ENCODE measurements at regions not wholly inside any gene's neighbourhood (a gene's known extent, or its start where the extent isn't known, plus 50 kb on each side); places are given as distances from the start of the nearest gene placed in this dataset.

DNA sequence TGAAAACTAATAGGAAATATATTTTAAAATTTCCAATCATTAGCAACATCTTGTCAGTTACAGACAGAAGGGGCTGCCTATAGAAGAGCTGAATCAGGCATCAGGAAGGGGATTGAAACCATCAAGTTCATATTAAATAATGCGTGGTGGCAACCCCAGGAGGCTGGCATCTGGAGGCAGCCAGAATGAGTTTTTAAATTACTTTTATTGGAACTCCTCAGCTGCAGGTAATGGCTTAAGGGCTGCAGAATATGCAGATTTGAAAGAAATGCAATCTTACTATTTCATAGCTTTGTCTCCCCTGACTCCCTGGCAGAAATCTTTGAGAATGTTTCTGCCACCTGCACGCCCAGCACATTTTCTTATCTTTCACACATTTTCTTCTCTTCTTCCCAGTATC lies 711.6 kb downstream of the PCDH19 start:
- Histone ChIP-seq H3K9me3 (no peaks in the 10 kb centered on the region), H3K4me3 (no peak overlapping the region), H3K4me1 (replicated peaks) (no peaks in the 10 kb centered on the region), H3K36me3 (no peaks in the 10 kb centered on the region), H3K27ac (no peak overlapping the region), H3K27me3 (replicated peaks; ENCODE audit: insufficient read depth) (no peaks in the 10 kb centered on the region)
- intact Hi-C loops (cut with DNase I): no loop called here
- 76% methylated on average over 2 of the region's 2 CpGs for WGBS
- TF ChIP-seq, protein P1, sequence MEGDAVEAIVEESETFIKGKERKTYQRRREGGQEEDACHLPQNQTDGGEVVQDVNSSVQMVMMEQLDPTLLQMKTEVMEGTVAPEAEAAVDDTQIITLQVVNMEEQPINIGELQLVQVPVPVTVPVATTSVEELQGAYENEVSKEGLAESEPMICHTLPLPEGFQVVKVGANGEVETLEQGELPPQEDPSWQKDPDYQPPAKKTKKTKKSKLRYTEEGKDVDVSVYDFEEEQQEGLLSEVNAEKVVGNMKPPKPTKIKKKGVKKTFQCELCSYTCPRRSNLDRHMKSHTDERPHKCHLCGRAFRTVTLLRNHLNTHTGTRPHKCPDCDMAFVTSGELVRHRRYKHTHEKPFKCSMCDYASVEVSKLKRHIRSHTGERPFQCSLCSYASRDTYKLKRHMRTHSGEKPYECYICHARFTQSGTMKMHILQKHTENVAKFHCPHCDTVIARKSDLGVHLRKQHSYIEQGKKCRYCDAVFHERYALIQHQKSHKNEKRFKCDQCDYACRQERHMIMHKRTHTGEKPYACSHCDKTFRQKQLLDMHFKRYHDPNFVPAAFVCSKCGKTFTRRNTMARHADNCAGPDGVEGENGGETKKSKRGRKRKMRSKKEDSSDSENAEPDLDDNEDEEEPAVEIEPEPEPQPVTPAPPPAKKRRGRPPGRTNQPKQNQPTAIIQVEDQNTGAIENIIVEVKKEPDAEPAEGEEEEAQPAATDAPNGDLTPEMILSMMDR (IDR thresholded peaks at IDR 0.05): no peak
- TF ChIP-seq POLR2A (IDR thresholded peaks at IDR 0.05): no peak
- TF ChIP-seq POLR2AphosphoS5 (IDR thresholded peaks at IDR 0.05): no peak
- no peak for DNase-seq (ENCODE audit: low spot score)

DNA sequence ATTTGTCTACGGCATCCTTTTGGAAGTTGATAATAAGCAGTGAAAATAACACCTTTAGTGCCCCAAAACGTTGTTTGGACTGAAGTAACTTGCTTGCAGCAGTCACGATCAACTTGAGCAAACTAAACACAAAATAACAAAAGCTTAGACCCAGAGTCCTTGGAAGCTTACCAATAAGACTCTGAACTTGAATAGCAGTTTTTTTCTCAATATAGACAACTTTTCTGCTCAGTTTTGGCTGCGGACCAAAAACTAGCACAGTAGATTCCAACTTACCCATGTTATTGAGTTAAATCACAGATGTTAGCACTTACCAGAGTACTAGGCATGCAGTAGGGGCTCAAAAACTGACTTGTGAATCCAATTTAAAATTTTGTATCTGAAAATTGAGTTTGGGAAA lies 746.9 kb downstream of the PCDH19 start:
- DNase-seq (ENCODE audit: low spot score): no peak
- TF ChIP-seq, protein P1 (IDR thresholded peaks at IDR 0.05): no peak
- TF ChIP-seq POLR2AphosphoS5 (IDR thresholded peaks at IDR 0.05): no peak
- TF ChIP-seq POLR2A (IDR thresholded peaks at IDR 0.05): no peak
- Histone ChIP-seq H3K9me3 (no peaks in the 10 kb centered on the region), H3K4me3 (no peak overlapping the region), H3K4me1 (replicated peaks) (no peaks in the 10 kb centered on the region), H3K27ac (no peak overlapping the region), H3K36me3 (no peaks in the 10 kb centered on the region), H3K27me3 (replicated peaks; ENCODE audit: insufficient read depth) (no peaks in the 10 kb centered on the region)
- WGBS: 33% methylated on average over 4 of the region's 4 CpGs
- intact Hi-C loops (cut with DNase I): no loop called here

DNA sequence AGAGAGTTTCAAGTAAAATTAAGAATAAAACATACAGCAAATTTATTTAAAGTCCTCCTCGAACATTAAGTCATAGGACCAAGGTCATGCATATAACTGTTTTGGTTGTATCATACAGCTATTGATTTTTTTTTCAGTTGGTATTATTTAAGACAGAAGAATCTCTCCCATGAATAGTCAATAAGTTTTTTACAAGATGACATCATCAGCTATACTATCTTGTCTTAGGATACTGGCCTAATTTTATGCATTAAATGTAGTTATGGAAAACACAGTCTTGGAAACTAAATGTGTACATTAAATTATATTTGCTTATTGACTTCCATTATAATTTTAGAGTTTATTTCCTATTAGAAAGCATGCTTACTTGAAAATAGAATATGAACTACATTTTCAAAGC lies 755.9 kb downstream of the PCDH19 start:
- no peak overlapping the region for H3K4me3 ChIP-seq
- no peaks in the 10 kb centered on the region for H3K9me3 ChIP-seq
- H3K4me1 ChIP-seq (replicated peaks): no peaks in the 10 kb centered on the region
- no peaks in the 10 kb centered on the region for H3K36me3 ChIP-seq
- TF ChIP-seq, protein P1 (IDR thresholded peaks at IDR 0.05): no peak
- TF ChIP-seq POLR2A (IDR thresholded peaks at IDR 0.05) (no peak), POLR2AphosphoS5 (IDR thresholded peaks at IDR 0.05) (no peak)
- no peak overlapping the region for H3K27ac ChIP-seq
- H3K27me3 ChIP-seq (replicated peaks; ENCODE audit: insufficient read depth): no peaks in the 10 kb centered on the region
- WGBS: 96% methylated on average over 1 of the region's 1 CpG
- intact Hi-C loops (cut with DNase I): no loop called here
- no peak for DNase-seq (ENCODE audit: low spot score)

DNA sequence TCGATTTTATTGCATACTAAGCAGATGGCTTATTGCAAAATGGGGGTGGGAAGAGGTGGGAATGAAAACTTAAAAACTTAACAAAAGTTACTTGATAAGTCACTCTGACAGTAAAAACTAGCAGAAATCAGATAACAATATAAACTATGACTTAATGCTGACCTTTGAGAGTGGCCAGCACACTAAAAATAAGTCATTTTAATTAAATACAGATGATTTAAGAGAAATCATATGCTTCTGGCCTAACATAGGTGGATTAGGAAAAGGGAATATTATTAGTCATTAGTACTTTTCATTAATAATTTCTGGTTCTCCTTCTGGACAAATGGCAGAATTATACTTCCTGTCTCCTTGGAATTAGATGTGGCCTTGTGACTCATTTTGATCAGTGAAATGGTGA lies 756.7 kb downstream of the PCDH19 start:
- H3K4me3 ChIP-seq: no peak overlapping the region
- no peak overlapping the region for H3K27ac ChIP-seq
- no peak for DNase-seq (ENCODE audit: low spot score)
- WGBS: 77% methylated on average over 1 of the region's 1 CpG
- no peaks in the 10 kb centered on the region for H3K27me3 ChIP-seq (replicated peaks; ENCODE audit: insufficient read depth)
- no peaks in the 10 kb centered on the region for H3K9me3 ChIP-seq
- intact Hi-C loops (cut with DNase I): no loop called here
- H3K4me1 ChIP-seq (replicated peaks): no peaks in the 10 kb centered on the region
- H3K36me3 ChIP-seq: no peaks in the 10 kb centered on the region
- TF ChIP-seq POLR2A (IDR thresholded peaks at IDR 0.05): no peak
- TF ChIP-seq, protein P1 (IDR thresholded peaks at IDR 0.05): no peak
- TF ChIP-seq POLR2AphosphoS5 (IDR thresholded peaks at IDR 0.05): no peak

DNA sequence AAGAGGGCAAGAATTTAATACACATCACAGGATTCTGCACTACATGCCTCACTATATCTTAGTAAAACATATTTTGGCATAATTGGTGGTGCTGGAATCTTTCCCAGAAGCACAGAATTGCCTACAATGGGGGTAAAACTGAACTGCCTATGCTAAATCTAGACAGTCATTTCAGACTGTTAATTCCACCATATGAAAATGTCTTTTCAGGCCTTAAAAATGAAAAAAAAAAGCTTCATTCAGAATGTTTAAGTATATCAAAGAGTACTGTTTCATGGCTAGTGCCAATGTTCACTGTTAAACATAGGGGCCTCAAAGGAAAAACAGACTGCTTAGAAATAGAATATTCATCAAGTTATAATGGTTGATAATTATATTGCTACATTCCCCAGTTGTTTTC lies 797.0 kb downstream of the PCDH19 start:
- no peak overlapping the region for H3K27ac ChIP-seq
- TF ChIP-seq POLR2A (IDR thresholded peaks at IDR 0.05): no peak
- TF ChIP-seq POLR2AphosphoS5 (IDR thresholded peaks at IDR 0.05): no peak
- TF ChIP-seq, protein P1 (IDR thresholded peaks at IDR 0.05): no peak
- H3K4me1 ChIP-seq (replicated peaks): no peaks in the 10 kb centered on the region
- H3K4me3 ChIP-seq: no peak overlapping the region
- H3K36me3 ChIP-seq: no peaks in the 10 kb centered on the region
- no peak for DNase-seq (ENCODE audit: low spot score)
- H3K27me3 ChIP-seq (replicated peaks; ENCODE audit: insufficient read depth): no peaks in the 10 kb centered on the region
- intact Hi-C loops (cut with DNase I): no loop called here
- H3K9me3 ChIP-seq: no peaks in the 10 kb centered on the region
